ENCODE measurements at regions not wholly inside any gene's neighbourhood (a gene's known extent, or its start where the extent isn't known, plus 50 kb on each side); places are given as distances from the start of the nearest gene placed in this dataset.
"Not testable (repeated sequence)": the region's sequence is repeated elsewhere in the genome, so short reads cannot be mapped to it uniquely, and the experiment has no call there.

DNA sequence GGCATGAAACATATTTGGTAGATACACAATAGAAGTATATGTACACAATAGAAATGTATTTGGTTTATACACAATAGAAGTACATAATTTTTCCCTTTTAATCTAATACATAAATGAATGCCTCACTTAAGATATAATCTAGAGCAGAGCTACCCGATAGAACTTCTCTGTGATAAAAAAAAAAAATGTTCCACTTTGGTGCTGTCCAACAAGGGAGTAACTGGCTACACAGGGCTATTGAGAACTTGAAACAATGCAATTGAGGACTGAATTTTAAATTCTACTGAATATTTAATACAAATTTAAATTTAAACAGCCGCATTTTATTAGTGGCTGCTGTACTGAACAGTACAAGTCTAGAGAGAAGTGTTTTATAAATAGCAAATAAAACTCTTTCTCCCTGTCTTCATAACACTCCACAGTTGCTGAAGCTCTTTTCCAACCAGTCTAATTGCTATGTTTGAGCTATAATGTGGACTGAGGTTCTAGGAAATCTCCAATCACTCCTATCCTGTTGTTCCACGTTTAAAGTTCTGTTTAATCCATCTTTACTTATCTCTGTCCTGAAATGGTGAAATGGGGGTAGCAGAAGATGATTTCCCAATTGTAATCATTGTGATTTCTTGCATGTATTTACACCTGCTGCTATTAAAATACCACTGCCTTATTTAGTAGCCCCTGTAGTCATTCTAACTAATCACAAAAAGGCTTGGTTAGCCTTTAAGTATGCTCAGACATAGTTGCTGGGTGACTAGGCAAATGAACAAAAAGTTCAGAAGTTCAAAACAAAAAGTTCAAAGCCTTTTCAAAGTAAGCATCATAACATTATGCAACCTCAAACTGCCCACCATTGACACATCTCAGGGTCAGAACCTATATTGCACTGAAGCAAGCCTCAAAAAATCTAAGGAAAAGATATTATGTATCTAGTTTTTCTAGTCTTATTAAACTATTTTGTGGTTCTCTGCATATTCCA lies 192.3 kb upstream of the C1orf87 start:
- H3K4me1 Mint-ChIP-seq = no peaks in the 10 kb centered on the region
- H3K4me3 Mint-ChIP-seq = no peak overlapping the region
- CTCF ChIA-PET = interaction anchor here (0.6 kb wide), 1 partner anchor 1494 kb away, joined by 3 read pairs; no protein-coding TSS in a partner anchor
- H3K36me3 Mint-ChIP-seq (ENCODE audit: low read depth) = no peaks in the 10 kb centered on the region
- peaks cover 8% of the 10 kb centered on the region for H3K9me3 Mint-ChIP-seq
- POLR2A ChIA-PET = no interaction called here
- no peaks in the 10 kb centered on the region for H3K27me3 Mint-ChIP-seq
- DNase-seq = no peak
- H3K27ac Mint-ChIP-seq = no peak overlapping the region

DNA sequence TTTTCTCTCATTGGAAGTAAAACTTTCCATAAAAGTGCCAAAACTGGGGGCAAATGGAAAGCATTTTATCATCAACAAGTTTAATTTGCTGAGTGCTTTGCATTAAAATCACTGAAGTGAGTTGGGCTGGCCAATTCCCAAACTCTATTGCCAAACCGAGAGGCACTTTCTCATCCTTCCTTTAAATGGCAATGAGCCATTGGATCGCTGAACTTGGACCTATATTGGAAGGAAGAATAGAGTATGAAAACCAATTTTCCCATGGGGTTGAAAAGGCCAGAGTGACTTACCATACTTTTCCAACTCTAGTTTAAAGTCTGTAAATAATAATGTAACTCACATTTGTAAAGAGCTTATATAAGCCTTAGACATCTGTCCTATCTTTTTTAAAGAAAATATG lies 189.1 kb upstream of the C1orf87 start:
- H3K27ac Mint-ChIP-seq = no peak overlapping the region
- ChIA-PET CTCF (no interaction called here), POLR2A (no interaction called here)
- no peaks in the 10 kb centered on the region for H3K9me3 Mint-ChIP-seq
- H3K4me3 Mint-ChIP-seq = no peak overlapping the region
- no peaks in the 10 kb centered on the region for H3K27me3 Mint-ChIP-seq
- H3K36me3 Mint-ChIP-seq (ENCODE audit: low read depth) = no peaks in the 10 kb centered on the region
- DNase-seq = no peak
- no peaks in the 10 kb centered on the region for H3K4me1 Mint-ChIP-seq

DNA sequence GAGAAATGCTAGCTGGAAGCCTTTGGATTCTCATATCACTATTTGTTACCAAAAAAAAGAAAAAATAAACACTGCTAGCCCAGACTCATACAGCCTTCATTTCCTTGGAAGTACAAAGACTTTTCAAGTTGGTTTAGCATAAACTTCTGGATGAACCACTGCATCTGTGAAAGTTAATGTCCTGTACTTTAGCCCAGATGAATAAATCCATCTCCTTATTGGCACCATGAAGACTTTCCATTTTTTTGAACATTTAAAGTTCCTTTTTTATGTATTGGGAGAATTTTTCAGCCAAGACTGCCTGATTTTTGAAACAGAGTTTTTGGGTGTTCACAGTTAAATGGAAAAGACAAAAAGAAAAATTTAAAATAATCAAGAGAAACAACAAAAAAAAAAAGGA lies 184.0 kb upstream of the C1orf87 start:
- no peaks in the 10 kb centered on the region for H3K27me3 Mint-ChIP-seq
- ChIA-PET POLR2A (no interaction called here), CTCF (no interaction called here)
- no peak overlapping the region for H3K4me3 Mint-ChIP-seq
- H3K27ac Mint-ChIP-seq = no peak overlapping the region
- H3K4me1 Mint-ChIP-seq = no peaks in the 10 kb centered on the region
- H3K9me3 Mint-ChIP-seq = no peaks in the 10 kb centered on the region
- DNase-seq = no peak
- H3K36me3 Mint-ChIP-seq (ENCODE audit: low read depth) = no peaks in the 10 kb centered on the region

DNA sequence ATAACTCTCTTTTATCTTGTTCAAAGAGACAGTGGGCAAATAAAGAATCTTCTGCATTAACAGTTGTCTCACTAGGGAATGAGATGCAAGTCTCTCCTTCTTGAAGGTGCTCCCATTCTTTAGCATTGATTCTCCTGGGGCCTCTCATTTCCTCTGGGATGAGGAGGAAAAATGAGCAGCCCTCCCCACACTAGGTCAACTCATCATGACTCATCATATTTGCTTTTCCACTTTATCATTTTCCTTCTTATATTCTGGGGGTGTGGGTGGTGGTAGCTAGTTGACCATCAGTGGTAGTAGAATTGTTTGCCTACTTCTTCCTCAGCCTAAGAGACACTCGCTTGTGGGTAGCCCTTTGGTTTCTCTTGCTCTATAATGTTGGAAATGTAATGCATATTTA lies 182.0 kb upstream of the C1orf87 start:
- CTCF ChIA-PET = no interaction called here
- H3K27me3 Mint-ChIP-seq = no peaks in the 10 kb centered on the region
- no peaks in the 10 kb centered on the region for H3K9me3 Mint-ChIP-seq
- POLR2A ChIA-PET = no interaction called here
- no peak overlapping the region for H3K27ac Mint-ChIP-seq
- H3K36me3 Mint-ChIP-seq (ENCODE audit: low read depth) = no peaks in the 10 kb centered on the region
- DNase-seq = no peak
- H3K4me3 Mint-ChIP-seq = no peak overlapping the region
- H3K4me1 Mint-ChIP-seq = no peaks in the 10 kb centered on the region

DNA sequence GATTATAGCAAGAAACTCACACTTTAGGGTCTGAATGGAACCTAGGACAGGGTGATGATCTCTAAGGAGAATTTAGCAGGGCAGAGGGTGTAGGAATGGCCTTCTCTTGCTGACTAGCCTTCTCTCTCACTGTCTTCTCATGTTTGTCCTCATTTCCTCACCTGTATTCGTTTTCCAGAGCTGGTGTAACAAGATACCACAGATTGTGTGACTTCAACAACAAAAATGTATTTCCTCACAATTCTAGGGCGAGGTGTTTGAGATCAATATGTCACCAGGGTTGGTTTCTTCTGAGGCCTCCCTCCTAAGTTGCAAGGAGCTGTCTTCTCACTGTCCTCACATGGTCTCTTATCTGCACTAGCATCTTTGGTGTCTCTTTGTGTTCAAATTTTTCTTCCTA lies 177.9 kb upstream of the C1orf87 start:
- H3K9me3 Mint-ChIP-seq = no peaks in the 10 kb centered on the region
- no peaks in the 10 kb centered on the region for H3K27me3 Mint-ChIP-seq
- DNase-seq = no peak
- H3K36me3 Mint-ChIP-seq (ENCODE audit: low read depth) = no peaks in the 10 kb centered on the region
- H3K27ac Mint-ChIP-seq = no peak overlapping the region
- H3K4me3 Mint-ChIP-seq = no peak overlapping the region
- no peaks in the 10 kb centered on the region for H3K4me1 Mint-ChIP-seq
- ChIA-PET CTCF (no interaction called here), POLR2A (no interaction called here)

DNA sequence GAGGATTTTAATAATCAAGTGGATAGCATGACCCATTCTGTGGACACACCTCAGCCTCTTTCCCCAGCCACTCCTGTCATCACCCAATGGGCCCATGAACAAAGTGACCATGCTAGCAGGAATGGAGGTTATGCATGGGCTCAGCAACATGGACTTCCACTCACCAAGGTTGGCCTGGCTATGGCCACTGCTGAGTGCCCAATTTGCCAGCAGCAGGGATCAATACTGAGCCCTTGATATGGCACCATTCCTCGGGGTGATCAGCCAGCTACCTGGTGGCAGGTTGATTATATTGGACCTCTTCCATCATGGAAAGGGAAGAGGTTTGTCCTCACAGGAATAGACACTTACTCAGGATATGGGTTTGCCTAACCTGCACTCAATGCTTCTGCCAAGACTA lies 173.9 kb upstream of the C1orf87 start:
- POLR2A ChIA-PET; H3K9me3 Mint-ChIP-seq; H3K27me3 Mint-ChIP-seq; H3K4me1 Mint-ChIP-seq; CTCF ChIA-PET; DNase-seq; H3K4me3 Mint-ChIP-seq; H3K27ac Mint-ChIP-seq; H3K36me3 Mint-ChIP-seq (ENCODE audit: low read depth): not testable (repeated sequence)

DNA sequence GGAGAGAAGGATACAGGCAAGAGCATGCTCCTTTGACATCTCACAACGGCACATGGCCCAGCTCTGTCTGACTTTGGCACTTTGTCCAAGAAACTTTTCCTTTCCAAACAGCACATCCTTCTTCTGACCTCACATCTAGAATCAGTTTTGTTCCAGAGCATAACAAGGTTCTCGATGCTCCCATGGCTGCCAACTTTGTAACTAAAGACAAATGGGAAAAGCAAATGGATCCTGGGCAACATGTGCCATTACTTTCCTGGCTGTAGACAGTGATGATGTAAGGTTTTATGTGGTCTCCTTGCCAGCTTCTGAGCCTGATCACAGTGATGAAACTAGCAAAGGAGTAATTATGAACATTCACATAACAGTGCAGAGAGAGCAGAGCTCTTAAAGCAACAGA lies 171.8 kb upstream of the C1orf87 start:
- no peak for DNase-seq
- Mint-ChIP-seq H3K27me3 (no peaks in the 10 kb centered on the region), H3K36me3 (ENCODE audit: low read depth) (no peaks in the 10 kb centered on the region), H3K27ac (no peak overlapping the region), H3K4me1 (no peaks in the 10 kb centered on the region), H3K4me3 (no peak overlapping the region), H3K9me3 (peaks cover 3% of the 10 kb centered on the region)
- ChIA-PET POLR2A (no interaction called here), CTCF (no interaction called here)

DNA sequence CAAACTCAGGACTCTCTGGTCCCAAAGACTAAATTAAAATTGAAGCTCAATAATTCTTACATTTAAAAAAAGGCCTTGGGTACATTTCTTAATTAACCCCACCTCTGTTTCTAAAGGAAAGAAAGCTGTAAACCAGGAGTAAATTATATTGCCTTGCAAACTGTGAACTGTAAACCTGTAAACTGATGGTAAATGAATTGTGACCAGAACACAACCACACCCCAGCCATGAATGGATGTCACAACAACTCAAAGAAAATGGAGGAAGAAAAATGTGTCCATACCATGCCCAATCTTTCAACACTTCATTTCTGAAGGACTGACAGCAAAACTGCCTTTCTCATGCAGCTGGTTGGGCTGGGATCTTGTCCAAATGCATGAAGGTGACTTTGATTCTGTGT lies 171.3 kb upstream of the C1orf87 start:
- H3K4me3 Mint-ChIP-seq = no peak overlapping the region
- no peak overlapping the region for H3K27ac Mint-ChIP-seq
- H3K9me3 Mint-ChIP-seq = peaks cover 3% of the 10 kb centered on the region
- no peaks in the 10 kb centered on the region for H3K36me3 Mint-ChIP-seq (ENCODE audit: low read depth)
- ChIA-PET POLR2A (no interaction called here), CTCF (no interaction called here)
- no peaks in the 10 kb centered on the region for H3K4me1 Mint-ChIP-seq
- no peak for DNase-seq
- H3K27me3 Mint-ChIP-seq = no peaks in the 10 kb centered on the region

DNA sequence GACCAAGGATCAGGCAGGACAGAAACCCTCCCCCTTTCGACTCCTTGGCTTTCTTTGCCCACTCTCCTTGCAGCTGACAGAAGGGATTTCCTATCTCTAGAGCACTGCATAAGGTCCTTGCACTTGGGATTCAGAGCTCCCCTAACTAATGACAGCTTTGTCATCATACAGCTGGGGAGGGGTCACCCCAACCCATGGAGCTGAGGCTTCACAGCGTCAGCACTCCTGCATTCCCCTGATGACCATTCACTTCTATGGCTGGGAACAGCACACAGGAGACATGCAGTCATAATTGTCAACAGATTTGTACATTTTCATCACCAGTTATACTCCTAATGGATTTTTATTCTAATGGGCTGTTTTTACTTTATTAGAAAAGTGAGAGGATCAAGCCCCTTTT lies 161.7 kb upstream of the C1orf87 start:
- Mint-ChIP-seq H3K36me3 (ENCODE audit: low read depth) (no peaks in the 10 kb centered on the region), H3K9me3 (no peaks in the 10 kb centered on the region), H3K27me3 (no peaks in the 10 kb centered on the region), H3K4me3 (no peak overlapping the region), H3K4me1 (no peaks in the 10 kb centered on the region), H3K27ac (no peak overlapping the region)
- DNase-seq = no peak
- ChIA-PET POLR2A (no interaction called here), CTCF (no interaction called here)

DNA sequence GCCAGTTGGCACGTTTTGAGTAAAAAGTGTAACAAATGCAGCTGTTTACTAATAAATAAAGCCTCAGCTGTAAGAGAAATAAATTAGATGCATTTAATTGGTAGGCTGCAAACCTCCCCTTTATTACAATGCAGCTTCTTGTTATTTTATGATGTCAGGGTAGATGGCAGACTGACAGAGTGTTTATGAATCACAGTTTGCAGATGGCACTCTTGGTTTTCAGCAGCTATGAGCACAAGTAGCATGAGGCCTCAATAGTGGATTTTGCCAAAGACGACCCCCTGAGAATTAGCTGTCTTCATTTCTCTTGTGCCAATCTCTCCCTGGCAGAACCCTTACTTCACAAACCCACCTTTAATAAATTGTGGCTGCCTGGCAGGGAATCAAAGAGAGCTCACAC lies 161.2 kb upstream of the C1orf87 start:
- POLR2A ChIA-PET = no interaction called here
- no peaks in the 10 kb centered on the region for H3K36me3 Mint-ChIP-seq (ENCODE audit: low read depth)
- DNase-seq = no peak

DNA sequence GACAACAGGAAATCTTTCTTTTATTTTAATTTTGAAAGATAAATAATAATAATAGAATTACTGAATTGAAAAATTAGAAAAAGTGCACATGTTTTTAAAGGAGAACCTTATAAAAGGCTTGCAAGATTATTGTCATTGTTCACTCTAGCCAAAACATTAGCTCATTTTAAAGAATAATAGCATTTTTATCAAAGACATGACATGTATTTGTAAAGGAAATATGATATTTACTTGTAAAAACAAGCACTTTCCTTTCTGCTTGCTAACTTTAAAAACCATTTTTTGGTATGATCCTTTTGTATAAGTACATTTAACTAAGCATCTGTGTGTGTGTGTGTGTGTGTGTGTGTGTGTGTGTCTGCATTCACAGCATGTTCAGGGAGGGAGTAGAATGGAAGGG lies 156.3 kb upstream of the C1orf87 start:
- Mint-ChIP-seq H3K27ac (no peak overlapping the region), H3K4me1 (no peaks in the 10 kb centered on the region), H3K9me3 (no peaks in the 10 kb centered on the region), H3K4me3 (no peak overlapping the region), H3K36me3 (ENCODE audit: low read depth) (no peaks in the 10 kb centered on the region), H3K27me3 (no peaks in the 10 kb centered on the region)
- no peak for DNase-seq
- ChIA-PET CTCF (no interaction called here), POLR2A (no interaction called here)

More for the DNA sequence above, 161.2 kb upstream of the C1orf87 start:
- Mint-ChIP-seq H3K27ac (no peak overlapping the region), H3K27me3 (no peaks in the 10 kb centered on the region), H3K9me3 (no peaks in the 10 kb centered on the region), H3K4me1 (no peaks in the 10 kb centered on the region), H3K4me3 (no peak overlapping the region)
- CTCF ChIA-PET = no interaction called here

DNA sequence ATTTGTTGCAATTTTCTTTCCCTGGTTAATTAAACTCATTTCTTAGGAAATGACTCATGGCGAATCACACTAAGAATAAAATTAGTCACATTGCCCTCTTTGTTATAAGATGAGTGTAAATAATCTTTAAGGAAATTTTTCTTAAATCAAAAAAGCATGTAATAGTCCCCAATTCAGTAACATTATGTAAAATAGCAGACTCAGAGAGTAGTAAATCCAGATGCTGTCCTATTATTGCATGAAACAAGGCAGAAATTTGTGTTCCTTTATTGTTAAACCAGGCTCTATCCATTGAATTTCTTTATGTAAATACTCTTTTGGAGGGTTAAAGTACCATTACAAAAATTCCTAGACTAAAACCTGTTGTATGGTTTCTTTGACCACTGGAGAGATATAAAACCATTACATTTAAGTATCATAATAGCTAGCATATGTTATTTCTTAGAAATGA lies 154.5 kb upstream of the C1orf87 start:
- H3K27ac Mint-ChIP-seq = no peak overlapping the region
- H3K9me3 Mint-ChIP-seq = no peaks in the 10 kb centered on the region
- no peak for DNase-seq
- ChIA-PET POLR2A (no interaction called here), CTCF (no interaction called here)
- H3K4me1 Mint-ChIP-seq = no peaks in the 10 kb centered on the region
- H3K4me3 Mint-ChIP-seq = no peak overlapping the region
- H3K27me3 Mint-ChIP-seq = no peaks in the 10 kb centered on the region
- H3K36me3 Mint-ChIP-seq (ENCODE audit: low read depth) = no peaks in the 10 kb centered on the region

DNA sequence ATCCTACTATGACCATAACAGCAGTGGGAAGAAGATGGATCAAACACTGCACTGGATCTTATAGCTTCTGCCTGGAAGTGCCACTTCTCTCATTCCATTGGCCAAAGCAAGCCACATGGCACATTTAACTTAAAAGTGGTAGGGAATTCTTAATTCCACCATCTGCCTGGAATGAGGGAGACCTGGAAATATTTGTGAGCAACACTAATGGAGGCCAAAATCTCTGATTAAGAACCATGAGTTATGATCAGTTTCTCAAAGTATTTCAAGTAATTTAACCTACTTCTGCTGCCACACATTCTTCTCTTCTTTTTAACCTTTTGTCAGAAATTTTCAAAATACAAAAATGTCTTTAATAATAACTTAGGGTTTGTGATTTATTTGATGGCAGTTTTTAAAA lies 154.0 kb upstream of the C1orf87 start:
- no peaks in the 10 kb centered on the region for H3K36me3 Mint-ChIP-seq (ENCODE audit: low read depth)
- H3K4me1 Mint-ChIP-seq = no peaks in the 10 kb centered on the region
- H3K4me3 Mint-ChIP-seq = no peak overlapping the region
- POLR2A ChIA-PET = no interaction called here
- DNase-seq = no peak
- no peaks in the 10 kb centered on the region for H3K27me3 Mint-ChIP-seq
- no peak overlapping the region for H3K27ac Mint-ChIP-seq
- CTCF ChIA-PET = no interaction called here
- no peaks in the 10 kb centered on the region for H3K9me3 Mint-ChIP-seq

DNA sequence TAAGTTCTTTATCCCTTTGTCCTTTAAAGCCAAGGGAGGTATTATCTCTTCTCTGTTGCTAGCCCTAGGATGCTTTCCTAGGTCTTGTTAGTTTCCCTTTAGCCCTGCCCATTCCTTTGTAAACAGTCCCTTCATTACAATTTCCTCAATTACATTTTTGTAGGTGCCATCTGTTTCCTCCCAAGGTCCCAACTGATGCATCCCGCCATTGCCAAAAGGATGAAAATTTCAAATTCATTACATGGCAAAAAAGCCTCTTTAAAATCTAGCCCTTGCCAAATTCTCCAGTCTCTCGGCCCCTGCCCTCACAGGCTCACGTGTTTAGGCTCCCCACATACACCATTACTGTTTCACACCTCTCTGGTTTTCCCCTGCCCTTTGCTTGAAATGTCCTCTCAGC lies 151.9 kb upstream of the C1orf87 start:
- CTCF ChIA-PET = no interaction called here
- Mint-ChIP-seq H3K4me1 (no peaks in the 10 kb centered on the region), H3K36me3 (ENCODE audit: low read depth) (no peaks in the 10 kb centered on the region)

More for the DNA sequence above, 151.9 kb upstream of the C1orf87 start:
- POLR2A ChIA-PET = no interaction called here
- H3K27ac Mint-ChIP-seq = no peak overlapping the region
- DNase-seq = no peak
- H3K27me3 Mint-ChIP-seq = no peaks in the 10 kb centered on the region
- no peaks in the 10 kb centered on the region for H3K9me3 Mint-ChIP-seq
- no peak overlapping the region for H3K4me3 Mint-ChIP-seq
